OCI-LY1 (cell line): ENCODE measurements at regions not wholly inside any gene's neighbourhood (a gene's known extent, or its start where the extent isn't known, plus 50 kb on each side); places are given as distances from the start of the nearest gene placed in this dataset.

Experiments used
- H2AFZ ChIP-seq: fragments of 200-600 bp; sonication (generic), shearing (Covaris generic); 2 replicates; pipeline ENCODE4 v1.6.0; 2014; ENCODE audit warnings: antibody characterized with exemption, mild to moderate bottlenecking, low read length
- H3F3A ChIP-seq: fragments of 200-600 bp; sonication (generic), shearing (Covaris generic); 2 replicates; pipeline ENCODE4 v1.6.0; 2014; ENCODE audit warnings: mild to moderate bottlenecking, antibody characterized with exemption, low read length, moderate library complexity; ENCODE audit not compliant: insufficient read depth
- H3K27ac ChIP-seq: fragments of 200-600 bp; sonication (generic); 2 replicates; pipeline ENCODE4 v1.5.1; 2014; ENCODE audit warnings: low read length, mixed run types, mild to moderate bottlenecking, low read depth; ENCODE audit not compliant: poor library complexity, severe bottlenecking
- H3K27me3 ChIP-seq: fragments of 200-600 bp; sonication (generic); 2 replicates; pipeline ENCODE4 v1.6.0; 2014; ENCODE audit warnings: antibody characterized with exemption, mild to moderate bottlenecking, low read length, moderate library complexity; ENCODE audit not compliant: insufficient read depth
- H3K36me3 ChIP-seq: fragments of 200-600 bp; sonication (generic); 2 replicates; pipeline ENCODE4 v1.6.1; 2014; ENCODE audit warnings: mild to moderate bottlenecking, antibody characterized with exemption, low read length, moderate library complexity, mixed read lengths; ENCODE audit not compliant: insufficient read depth
- H3K4me1 ChIP-seq: fragments of 200-600 bp; sonication (generic); 2 replicates; pipeline ENCODE4 v1.5.1; 2014; ENCODE audit warnings: mild to moderate bottlenecking, low read length, moderate library complexity; ENCODE audit not compliant: insufficient read depth, severe bottlenecking
- H3K4me2 ChIP-seq: fragments of 200-600 bp; sonication (generic), shearing (Covaris generic); 2 replicates; pipeline ENCODE4 v1.6.1; 2014; ENCODE audit warnings: low read length
- H3K4me3 ChIP-seq: fragments of 200-600 bp; sonication (generic); 2 replicates; pipeline ENCODE4 v1.5.1; 2014; ENCODE audit warnings: low read length, low read depth, mild to moderate bottlenecking, mixed read lengths; ENCODE audit not compliant: poor library complexity, severe bottlenecking
- H3K79me2 ChIP-seq: fragments of 200-600 bp; shearing (Covaris generic); 2 replicates; pipeline ENCODE4 v1.6.1; 2016; ENCODE audit warnings: mixed run types, low read length, mixed read lengths; ENCODE audit not compliant: insufficient read depth
- H3K9ac ChIP-seq: fragments of 200-600 bp; sonication (generic), shearing (Covaris generic); 2 replicates; pipeline ENCODE4 v1.6.1; 2014; ENCODE audit warnings: mild to moderate bottlenecking, low read length, mixed read lengths
- H3K9me2 ChIP-seq: fragments of 200-600 bp; sonication (generic), shearing (Covaris generic); 2 replicates; pipeline ENCODE4 v1.6.1; 2014; ENCODE audit warnings: low read depth, mild to moderate bottlenecking, low read length, mixed read lengths
- H3K9me3 ChIP-seq: fragments of 200-600 bp; shearing (Covaris generic); 2 replicates; pipeline ENCODE4 v1.6.1; 2014; ENCODE audit warnings: low read length, mixed read lengths
- H4K20me1 ChIP-seq: fragments of 200-600 bp; sonication (generic), shearing (Covaris generic); 2 replicates; pipeline ENCODE4 v1.6.0; 2016; ENCODE audit warnings: mild to moderate bottlenecking, low read length; ENCODE audit not compliant: insufficient read depth
- EZH2 ChIP-seq: fragments of 200-600 bp; sonication (generic), shearing (Covaris generic); IDR thresholded peaks from 2 replicates; pipeline ENCODE4 v1.8.0; 2017; ENCODE audit warnings: borderline replicate concordance, mixed run types, mild to moderate bottlenecking, antibody characterized with exemption, low read length, moderate library complexity, mixed read lengths
- TF ChIP-seq, protein P1 (sequence below): fragments of 200-600 bp; sonication (generic), shearing (Covaris generic); IDR thresholded peaks from 2 replicates; pipeline ENCODE4 v1.5.1; 2017; ENCODE audit warnings: mild to moderate bottlenecking, antibody characterized with exemption, low read length, moderate library complexity, mixed read lengths

DNA sequence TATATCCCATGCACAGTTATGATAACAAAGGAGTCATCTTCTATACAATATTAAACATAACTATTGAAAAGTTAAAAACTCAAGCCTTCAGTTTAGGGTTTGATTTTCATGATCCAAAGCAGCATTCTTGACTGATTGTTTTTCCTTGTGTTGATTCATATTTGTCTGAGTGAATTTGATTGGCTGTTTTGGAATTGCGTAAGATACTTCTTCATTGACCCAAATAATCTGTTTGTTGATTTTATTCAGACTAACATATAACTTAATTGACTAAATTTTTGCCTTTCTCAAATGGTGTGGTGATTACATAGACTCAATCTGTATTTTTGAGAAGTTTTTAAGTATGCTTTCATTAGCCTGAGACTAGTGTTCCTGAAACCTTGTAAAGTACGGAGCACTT, 305.7 kb upstream of the TNP1 start:
- Histone ChIP-seq H3K9me3 (no peaks in the 10 kb centered on the region), H3K4me1 (no peaks in the 10 kb centered on the region), H3K27ac (no peak overlapping the region), H3F3A (no peaks in the 10 kb centered on the region), H3K9me2 (no peaks in the 10 kb centered on the region), H3K4me2 (no peak overlapping the region), H3K4me3 (no peak overlapping the region), H3K27me3 (no peaks in the 10 kb centered on the region), H4K20me1 (no peaks in the 10 kb centered on the region), H3K79me2 (no peaks in the 10 kb centered on the region), H3K36me3 (no peaks in the 10 kb centered on the region), H3K9ac (no peak overlapping the region), H2AFZ (no peak overlapping the region)
- no peak for TF ChIP-seq EZH2
- TF ChIP-seq, protein P1, sequence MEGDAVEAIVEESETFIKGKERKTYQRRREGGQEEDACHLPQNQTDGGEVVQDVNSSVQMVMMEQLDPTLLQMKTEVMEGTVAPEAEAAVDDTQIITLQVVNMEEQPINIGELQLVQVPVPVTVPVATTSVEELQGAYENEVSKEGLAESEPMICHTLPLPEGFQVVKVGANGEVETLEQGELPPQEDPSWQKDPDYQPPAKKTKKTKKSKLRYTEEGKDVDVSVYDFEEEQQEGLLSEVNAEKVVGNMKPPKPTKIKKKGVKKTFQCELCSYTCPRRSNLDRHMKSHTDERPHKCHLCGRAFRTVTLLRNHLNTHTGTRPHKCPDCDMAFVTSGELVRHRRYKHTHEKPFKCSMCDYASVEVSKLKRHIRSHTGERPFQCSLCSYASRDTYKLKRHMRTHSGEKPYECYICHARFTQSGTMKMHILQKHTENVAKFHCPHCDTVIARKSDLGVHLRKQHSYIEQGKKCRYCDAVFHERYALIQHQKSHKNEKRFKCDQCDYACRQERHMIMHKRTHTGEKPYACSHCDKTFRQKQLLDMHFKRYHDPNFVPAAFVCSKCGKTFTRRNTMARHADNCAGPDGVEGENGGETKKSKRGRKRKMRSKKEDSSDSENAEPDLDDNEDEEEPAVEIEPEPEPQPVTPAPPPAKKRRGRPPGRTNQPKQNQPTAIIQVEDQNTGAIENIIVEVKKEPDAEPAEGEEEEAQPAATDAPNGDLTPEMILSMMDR: no peak

DNA sequence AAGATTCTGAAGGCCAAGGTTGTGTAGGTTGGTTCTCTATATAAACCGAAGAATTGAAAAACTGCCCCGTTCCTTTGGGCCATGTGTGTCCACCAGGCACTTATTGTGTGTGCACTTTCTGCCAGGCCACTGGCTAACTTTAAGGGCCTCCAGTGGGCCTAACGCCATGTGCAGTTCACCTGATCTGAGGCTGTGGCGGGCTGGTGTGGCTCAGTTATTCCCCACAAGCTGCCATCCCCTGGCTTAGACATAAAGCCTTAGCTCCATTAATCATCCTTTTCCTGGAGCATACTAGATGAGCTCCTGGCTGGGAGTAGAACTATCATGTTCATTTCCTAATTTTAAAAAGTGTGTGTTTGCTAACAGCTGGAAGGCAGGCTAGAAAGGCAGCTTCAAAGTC, 304.1 kb upstream of the TNP1 start:
- Histone ChIP-seq H3K9me3 (no peaks in the 10 kb centered on the region), H3K9ac (no peak overlapping the region), H4K20me1 (no peaks in the 10 kb centered on the region), H3K4me3 (no peak overlapping the region), H3K27ac (no peak overlapping the region), H3K36me3 (no peaks in the 10 kb centered on the region), H2AFZ (no peak overlapping the region), H3K79me2 (no peaks in the 10 kb centered on the region), H3F3A (no peaks in the 10 kb centered on the region), H3K27me3 (no peaks in the 10 kb centered on the region), H3K4me1 (no peaks in the 10 kb centered on the region), H3K4me2 (no peak overlapping the region), H3K9me2 (no peaks in the 10 kb centered on the region)
- TF ChIP-seq, protein P1: no peak
- no peak for TF ChIP-seq EZH2

DNA sequence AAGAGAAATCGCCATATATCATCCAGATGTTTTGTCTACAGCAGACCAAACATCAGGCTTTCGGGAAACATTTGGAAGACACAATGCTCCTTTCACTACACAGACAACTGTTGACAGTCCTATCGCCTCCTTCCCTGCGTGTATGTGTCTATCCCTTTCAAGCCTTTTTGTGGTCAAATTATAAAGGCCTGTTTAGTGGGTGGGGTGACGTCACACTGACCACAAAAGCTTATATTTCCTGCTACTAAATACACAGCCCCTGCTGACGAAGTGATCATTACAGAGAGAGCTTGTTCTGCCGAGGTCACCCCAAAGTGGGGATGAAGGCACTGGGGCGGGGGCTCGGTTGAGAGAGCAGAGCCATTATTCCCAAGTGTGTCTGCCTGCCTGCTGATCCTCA, 302.7 kb upstream of the TNP1 start:
- Histone ChIP-seq H3K27ac (no peak overlapping the region), H4K20me1 (no peaks in the 10 kb centered on the region), H3K4me3 (no peak overlapping the region), H3K4me2 (no peak overlapping the region), H3K9ac (no peak overlapping the region), H3K9me2 (no peaks in the 10 kb centered on the region), H3K79me2 (no peaks in the 10 kb centered on the region), H3K4me1 (no peaks in the 10 kb centered on the region), H3K9me3 (no peaks in the 10 kb centered on the region), H2AFZ (no peak overlapping the region), H3K27me3 (no peaks in the 10 kb centered on the region), H3K36me3 (no peaks in the 10 kb centered on the region), H3F3A (no peaks in the 10 kb centered on the region)
- TF ChIP-seq, protein P1: no peak
- TF ChIP-seq EZH2: no peak
